Erythroblast (primary cell): ENCODE measurements at regions not wholly inside any gene's neighbourhood (a gene's known extent, or its start where the extent isn't known, plus 50 kb on each side); places are given as distances from the start of the nearest gene placed in this dataset.

Experiments used
- DNase-seq, 2 experiments: peaks; one replicate each; lab custom pipeline; 2025; lab: John Stamatoyannopoulos, UW
- GATA1 ChIP-seq: IDR thresholded peaks from 2 replicates; pipeline ENCODE4 v1.6.1; 2011; ENCODE audit warnings: low read depth, mild to moderate bottlenecking, control low read depth, low read length, moderate library complexity
- POLR2A ChIP-seq: IDR thresholded peaks from 2 replicates; pipeline ENCODE4 v1.6.1; 2011; ENCODE audit warnings: mild to moderate bottlenecking, low read length

DNA sequence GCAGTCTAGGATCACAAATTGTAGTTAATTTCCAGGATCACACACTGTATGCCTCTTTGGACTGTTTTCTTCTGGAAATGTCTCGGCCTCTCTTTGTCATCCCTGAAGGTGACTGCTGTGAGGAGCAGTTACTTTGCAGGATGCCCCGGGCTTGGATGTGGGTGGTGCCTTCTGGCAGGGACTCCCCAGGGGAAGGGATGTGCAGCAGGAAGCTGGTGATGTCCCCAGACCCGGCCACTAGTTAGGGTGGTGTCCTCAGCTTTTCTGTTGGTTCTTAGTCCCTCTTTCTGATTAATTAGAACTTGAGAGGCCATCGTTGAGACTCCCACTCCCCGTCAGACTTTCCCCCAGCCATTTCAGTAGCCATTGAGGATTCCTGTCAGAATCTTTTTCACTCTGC lies 286.6 kb upstream of the HDAC4 start:
- DNase-seq: no peak
- TF ChIP-seq POLR2A: no peak
- no peak for TF ChIP-seq GATA1

DNA sequence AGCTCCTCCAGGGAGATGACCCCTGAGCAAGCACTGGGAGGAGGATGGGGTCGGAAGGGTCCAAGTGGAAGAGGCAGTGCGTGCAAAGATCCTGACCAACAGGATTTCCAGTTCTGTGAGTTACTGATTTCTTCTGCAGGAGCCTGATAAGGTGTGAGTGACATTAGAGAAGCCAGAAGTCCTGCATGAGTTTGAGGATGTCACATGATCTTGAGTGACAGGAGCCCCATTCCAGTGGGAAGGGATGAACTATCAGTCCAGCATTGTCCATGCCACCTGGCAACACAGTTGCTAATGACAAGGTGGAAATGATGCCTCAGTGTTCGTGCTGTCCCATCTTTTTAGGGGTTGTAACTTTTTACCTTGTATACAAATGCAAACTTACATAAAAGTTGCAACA lies 285.1 kb upstream of the HDAC4 start:
- DNase-seq: no peak
- TF ChIP-seq POLR2A (no peak), GATA1 (no peak)

DNA sequence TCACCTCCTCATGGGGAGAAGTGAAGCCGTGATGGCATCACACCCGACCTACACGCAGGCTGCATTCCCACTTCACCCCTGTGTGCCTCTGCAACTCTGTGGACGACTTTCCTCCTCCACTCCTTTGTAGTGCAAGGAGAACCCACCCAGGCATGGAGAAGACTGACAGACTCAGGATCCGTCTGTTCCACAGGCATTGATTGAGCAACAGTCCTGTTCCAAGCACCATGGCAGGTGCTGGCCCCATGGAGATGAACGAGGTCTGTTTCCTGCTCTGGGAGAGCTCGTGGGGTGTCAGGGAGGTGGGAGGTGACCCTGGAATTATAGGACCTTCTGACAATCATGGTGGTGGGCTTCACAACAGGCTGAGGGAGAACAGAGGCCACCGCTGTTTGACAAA lies 284.7 kb upstream of the HDAC4 start:
- TF ChIP-seq POLR2A: no peak
- TF ChIP-seq GATA1: no peak
- no peak for DNase-seq

DNA sequence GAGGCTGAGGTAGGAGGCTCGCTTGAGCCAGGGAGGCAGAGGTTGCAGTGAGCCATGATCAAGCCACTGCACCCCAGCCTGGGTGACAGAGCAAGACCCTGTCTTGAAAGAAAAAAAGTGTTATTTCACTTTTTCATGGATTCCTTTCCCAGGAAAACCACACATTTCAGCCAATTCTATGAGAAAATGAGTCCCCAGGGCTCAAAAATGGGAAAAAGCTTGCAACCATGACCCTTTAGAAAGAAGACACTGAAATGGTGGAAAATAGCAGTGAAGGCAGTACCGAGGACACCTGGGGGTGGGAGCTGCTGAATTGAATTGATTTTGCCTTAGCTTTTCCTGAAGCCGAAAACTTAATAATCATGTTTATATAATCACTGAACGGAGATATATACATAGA lies 284.2 kb upstream of the HDAC4 start:
- no peak for DNase-seq
- TF ChIP-seq GATA1 (no peak), POLR2A (no peak)

DNA sequence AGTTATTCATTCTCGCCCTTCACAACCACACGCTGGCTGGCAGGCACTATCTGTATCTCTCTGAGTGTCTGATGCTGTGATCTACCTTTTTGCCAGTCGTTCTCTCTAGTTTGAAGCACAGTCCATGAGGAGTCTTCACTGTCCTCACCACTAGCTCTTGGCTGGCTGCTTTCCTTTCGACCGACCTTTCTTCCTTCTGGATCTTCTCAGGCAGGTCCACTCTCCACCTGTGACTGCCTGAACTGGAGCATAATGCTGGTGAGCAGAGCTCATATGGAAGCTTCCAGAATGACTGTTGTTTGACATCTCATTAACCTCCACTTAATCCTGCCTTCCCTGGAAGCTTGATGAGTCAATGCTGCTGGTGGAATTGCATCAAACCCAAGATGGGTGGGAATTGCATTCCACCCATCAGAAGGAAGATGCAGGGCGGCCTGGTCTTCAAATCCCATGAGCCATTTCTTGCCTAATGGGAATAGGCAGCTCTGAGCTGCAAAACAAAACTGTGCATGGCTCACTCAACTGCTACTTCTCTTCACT lies 283.5 kb upstream of the HDAC4 start:
- TF ChIP-seq GATA1 (no peak), POLR2A (no peak)
- DNase-seq: no peak

DNA sequence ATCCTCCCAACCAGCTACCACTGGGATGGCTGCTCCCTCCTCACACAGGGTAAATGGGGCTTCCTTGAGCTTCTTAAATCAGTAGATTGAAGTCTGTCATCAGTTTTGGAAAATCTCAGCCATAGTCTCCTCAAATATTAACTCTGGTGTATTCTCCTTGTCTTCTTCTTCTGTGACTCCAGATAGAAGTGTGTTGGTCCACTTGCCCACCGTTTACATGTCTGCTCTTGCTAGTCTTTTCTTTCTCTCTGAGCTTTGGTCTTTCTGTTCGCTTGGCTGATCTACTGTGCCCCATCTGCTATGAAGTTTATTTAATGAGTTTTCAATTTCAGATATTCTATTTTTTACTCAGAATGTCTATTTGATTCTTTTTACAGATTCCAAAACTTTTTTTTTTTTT lies 281.7 kb upstream of the HDAC4 start:
- TF ChIP-seq POLR2A (no peak), GATA1 (no peak)
- DNase-seq: no peak

DNA sequence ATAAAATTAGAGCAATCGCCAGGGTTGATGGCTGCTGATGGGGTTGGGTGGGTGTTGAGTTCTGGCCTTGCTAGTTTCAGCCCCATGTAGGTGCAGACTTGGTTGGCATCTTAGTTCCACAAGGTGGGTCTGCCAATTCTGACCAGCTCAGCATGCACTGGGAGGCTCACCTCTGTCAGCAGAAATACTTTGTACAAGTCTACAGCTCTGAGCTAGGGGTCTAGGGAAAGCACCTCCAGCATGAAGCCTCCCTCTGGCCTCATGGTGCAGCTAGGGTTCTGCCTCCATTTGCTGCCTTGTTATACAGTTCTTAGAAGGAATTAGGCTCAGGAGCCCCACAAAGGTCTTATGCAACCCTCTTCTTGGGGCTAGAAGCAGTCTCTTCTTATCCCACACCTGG lies 278.9 kb upstream of the HDAC4 start:
- no peak for DNase-seq
- TF ChIP-seq GATA1 (no peak), POLR2A (no peak)

DNA sequence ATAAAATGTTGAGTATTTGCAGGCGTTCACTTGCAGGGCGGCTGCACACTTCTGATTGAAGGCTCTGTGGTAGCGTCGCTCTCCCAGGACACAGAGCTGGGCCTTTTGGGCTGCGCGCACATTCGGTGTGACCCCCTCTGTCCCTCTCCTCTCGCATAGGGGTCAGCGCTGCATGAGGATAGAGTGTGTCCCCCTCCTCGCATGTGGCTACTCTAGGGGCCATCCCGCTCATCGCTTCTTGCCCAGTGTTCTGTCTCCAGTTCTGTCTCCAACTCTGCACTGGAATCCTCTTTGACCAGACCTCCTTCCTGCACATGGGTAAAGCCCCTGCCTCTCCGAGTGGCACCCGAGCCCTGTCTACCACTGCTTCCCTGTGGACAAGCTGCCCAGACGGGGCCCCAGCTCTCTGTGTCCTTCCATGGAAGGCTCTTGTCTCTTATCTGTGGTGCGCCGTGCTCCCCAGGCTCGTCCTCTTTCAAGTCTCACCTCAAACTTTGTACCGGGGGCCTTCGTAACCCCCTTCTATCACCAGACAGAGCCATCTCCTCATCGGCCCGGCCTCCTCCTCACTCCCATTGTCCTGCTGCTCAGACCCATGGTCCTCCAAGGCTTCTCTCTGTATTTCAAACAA lies 278.0 kb upstream of the HDAC4 start:
- TF ChIP-seq POLR2A: no peak
- no peak for TF ChIP-seq GATA1
- no peak for DNase-seq

DNA sequence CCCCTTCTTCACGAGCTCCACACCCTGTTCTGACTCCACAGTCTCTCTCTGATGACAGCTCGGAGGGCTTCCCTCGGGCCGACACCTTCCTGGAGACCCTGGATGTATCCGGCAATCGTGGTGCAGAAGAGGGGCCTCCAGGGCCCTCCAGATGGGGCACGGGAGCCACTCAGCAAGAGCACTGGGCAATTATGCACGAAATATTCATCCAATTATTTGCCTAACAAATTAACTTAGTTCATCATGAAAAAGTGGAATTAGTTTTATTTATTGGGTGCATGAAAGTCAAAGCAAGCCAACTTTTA lies 277.3 kb upstream of the HDAC4 start:
- TF ChIP-seq POLR2A: no peak
- no peak for TF ChIP-seq GATA1

DNA sequence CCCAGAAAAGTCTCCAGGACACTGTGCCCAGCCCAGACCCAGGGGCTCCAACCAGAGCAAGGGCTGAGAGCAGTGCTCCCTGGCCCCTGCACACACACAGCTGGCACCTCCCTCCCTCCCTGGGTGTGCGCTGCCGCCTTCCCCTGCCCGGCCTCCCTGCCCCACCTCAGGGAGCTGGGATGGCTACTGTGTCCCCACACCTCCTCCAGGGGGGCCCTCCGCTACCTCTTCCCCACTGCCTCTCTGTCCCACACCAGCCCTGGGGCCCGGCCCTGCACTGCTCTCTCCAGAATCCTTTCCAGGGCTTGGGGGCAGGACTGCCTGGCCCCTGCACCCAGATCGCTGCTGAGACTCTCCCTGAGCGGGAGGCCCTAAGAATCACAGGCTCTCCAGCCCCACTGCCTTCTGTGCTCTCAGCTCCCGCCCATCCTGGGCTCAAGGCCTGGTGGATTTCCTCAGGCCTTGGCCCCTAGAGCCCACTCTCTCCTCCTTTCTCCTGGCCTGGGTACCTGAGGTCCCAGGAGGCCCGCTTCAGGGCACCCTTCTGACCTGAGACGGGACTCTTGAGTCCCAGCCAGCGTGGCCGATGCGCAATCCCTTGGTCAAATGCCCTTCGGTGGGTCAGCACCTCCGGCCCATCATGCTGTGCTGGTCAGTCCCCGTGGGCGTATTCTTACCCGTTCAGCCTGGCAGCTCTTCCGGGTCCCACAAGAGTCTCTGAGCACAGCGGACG lies 276.8 kb upstream of the HDAC4 start:
- DNase-seq: no peak
- no peak for TF ChIP-seq POLR2A
- no peak for TF ChIP-seq GATA1

More for the DNA sequence above, 277.3 kb upstream of the HDAC4 start:
- DNase-seq: no peak

DNA sequence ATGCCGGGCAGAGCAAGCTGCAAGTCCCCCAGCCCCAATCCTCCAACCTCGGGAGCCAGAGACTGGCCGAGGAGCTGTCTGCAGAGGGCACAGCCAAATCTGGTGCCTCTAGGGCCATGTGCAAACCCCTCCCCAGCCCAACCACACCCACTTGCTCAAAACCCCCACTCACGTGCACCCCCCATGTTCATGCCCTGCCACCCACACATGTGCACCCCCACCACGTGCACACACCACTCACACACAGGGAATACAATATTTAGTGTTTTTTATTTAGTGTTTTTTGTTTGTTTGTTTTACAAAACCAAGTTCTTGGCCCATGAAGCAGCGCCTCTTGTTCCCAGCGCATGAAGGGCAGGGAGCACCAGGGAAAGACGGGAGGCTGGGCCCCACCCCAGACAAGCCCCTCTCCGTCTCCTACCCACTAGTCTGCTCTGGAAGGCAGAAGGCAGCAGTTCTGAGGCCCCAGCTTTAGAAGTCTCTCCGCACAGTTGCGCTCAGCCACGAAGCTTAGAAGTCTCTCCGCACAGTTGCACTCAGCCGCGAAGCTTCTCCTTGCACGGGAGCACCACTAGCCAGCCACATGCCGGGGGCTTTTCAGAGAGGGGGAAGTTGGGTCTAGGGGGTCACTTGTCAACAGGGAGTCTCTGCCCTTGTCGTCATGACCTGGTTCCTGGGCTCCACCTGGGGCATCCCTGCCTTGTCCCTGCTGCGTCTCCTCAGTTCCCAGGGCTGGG lies 276.1 kb upstream of the HDAC4 start:
- TF ChIP-seq GATA1 (no peak), POLR2A (no peak)
- no peak for DNase-seq

DNA sequence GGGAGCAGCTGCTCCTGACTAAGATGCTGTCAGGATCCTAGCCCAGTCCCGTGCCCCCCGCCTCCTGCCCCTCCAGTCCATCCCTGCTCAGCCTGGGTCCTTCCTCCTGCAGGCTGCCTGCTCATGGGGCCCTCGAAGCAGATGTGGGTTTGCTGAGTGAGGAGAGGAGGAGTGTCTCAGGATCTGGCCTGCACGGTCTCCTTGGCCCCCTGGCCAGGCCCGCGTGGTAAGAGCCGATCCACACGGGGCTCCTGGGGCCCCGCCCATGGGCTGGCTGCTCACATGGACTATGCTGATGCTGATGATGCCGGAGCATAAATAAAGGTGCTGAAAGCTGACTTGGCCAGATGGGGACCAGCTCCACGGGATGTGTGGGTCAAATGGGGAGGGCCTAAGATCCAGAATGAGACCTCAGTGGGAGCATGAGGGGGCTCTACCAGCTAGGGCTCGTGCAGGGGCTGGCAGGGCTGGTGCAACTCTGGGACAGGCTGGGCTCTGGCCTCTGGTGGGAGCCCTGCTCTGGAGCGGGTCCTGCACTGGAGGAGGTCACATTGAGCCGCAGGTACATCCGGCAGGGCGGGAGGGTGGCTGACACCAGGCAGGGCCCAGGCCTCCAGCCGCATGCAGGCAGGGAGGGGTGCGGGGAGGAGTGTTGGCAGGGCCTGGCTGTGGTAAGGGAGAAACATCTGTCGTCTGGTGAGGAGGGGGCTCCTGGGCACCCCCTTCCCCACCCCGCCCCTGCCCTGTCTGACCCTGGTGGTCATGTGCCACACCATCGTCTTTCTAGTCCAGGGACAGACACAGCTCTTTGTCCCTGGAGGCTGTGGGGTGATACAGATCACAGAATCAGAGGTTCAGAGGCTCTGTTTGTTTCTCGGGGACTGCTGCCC lies 275.3 kb upstream of the HDAC4 start:
- no peak for TF ChIP-seq GATA1
- no peak for TF ChIP-seq POLR2A
- no peak for DNase-seq
